Stomach (tissue), 4 donors: ENCODE measurements at regions not wholly inside any gene's neighbourhood (a gene's known extent, or its start where the extent isn't known, plus 50 kb on each side); places are given as distances from the start of the nearest gene placed in this dataset.

Experiments used
- CTCF ChIP-seq, 7 experiments: fragments of 450-650 bp in 4 of 7; fragments of 200-600 bp in 3 of 7; sonication (generic) in 3 of 7; IDR thresholded peaks; one replicate each; pipeline ENCODE4 v1.5.1; 2016 to 2019; ENCODE audit warnings: antibody characterized with exemption in 7 of 7, control low read depth in 2 of 7, mild to moderate bottlenecking in 1 of 7
- EP300 ChIP-seq: sonication (generic); formaldehyde crosslinking; IDR thresholded peaks from one replicate; pipeline ENCODE4 v1.6.1; 2017; ENCODE audit warnings: antibody characterized with exemption
- POLR2A ChIP-seq, 4 donors: fragments of 450-650 bp; IDR thresholded peaks; one replicate each; pipeline ENCODE4 v1.6.1; 2016; ENCODE audit warnings: antibody characterized with exemption in 4 of 4, control low read depth in 2 of 4, mild to moderate bottlenecking in 1 of 4, moderate library complexity in 1 of 4
- POLR2AphosphoS5 ChIP-seq, 3 donors: sonication (generic); formaldehyde crosslinking; IDR thresholded peaks; one replicate each; pipeline ENCODE4 v1.6.1; 2016; ENCODE audit warnings: antibody characterized with exemption in 3 of 3

- TF ChIP-seq CTCF (IDR thresholded peaks at IDR 0.05) (no peak), POLR2A (IDR thresholded peaks at IDR 0.05) (no peak), EP300 (no peak), POLR2AphosphoS5 (IDR thresholded peaks at IDR 0.05) (no peak)
These were observed 279.1 kb upstream of the TTC14 start for GRCh38 chr3:180322829-180323228.
